T-helper 22 cell (primary cell): ENCODE measurements at regions not wholly inside any gene's neighbourhood (a gene's known extent, or its start where the extent isn't known, plus 50 kb on each side); places are given as distances from the start of the nearest gene placed in this dataset.
"Not testable (repeated sequence)": the region's sequence is repeated elsewhere in the genome, so short reads cannot be mapped to it uniquely, and the experiment has no call there.

Source experiments
- DNase-seq: peaks from one replicate; pipeline ENCODE4 v3.0.0-alpha.2; 2020; ENCODE audit warnings: low read depth

DNA sequence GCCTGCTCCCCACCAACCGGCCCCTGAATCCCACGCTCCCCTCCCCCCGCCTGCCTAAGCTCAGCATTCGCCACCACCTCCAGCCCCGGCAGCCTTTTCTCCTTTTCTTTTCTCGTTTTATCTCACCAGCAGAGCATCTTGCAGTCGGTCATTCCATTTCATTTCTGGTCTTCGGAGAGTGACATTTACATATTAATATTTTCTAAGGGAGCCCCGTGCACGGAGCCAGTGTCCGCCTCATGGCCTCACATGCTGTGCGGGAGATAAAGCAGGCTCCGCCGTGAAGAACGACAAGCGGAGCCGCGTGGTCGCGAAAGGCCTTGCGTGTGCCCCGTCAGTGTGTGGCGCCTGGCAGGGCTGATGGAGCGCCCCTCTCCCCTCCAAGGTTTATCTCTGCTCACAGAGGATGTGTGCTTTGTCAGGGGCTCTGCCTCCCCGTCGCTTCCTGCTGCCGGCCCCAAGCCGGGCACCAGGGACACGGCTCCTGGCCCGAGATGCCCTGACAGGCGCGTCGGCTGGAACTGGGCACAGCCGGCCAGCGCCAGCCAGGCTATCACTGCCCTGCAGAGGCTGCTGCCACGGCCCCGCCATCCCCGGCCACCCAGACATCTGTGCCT is 95.5 kb upstream of the GSE1 start:
- no peak for DNase-seq

DNA sequence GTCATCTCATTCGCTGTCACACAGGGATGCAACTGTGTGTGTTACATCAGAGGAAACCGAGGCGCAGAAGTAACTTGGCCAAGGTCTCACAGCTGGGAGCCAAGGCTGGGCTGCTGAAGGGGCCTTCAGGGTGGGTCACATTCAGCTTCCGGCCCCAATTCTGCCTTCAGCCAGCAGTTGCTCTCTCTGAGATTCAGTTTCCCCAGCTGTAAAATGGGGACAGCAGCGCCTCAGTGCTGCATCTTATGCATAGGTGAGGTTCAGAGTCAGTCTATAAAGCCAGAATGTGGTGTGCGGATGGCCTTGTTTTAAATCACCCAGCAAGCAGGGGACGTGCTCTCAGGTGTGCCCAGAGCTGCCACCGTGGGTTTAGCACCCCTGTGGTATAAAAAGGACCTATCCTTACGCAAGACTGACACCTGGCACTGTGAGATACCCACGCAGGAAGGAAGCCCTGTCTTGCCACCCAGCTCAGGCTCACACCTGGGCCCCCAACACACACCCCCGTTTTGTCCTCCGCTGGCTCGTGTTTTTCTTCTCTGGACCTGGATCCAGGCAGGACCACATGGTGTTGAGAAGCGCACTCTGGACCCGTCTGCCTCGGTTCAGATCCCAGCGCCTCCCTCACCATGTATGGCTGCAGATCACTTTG is 94.6 kb upstream of the GSE1 start:
- DNase-seq, result no peak

DNA sequence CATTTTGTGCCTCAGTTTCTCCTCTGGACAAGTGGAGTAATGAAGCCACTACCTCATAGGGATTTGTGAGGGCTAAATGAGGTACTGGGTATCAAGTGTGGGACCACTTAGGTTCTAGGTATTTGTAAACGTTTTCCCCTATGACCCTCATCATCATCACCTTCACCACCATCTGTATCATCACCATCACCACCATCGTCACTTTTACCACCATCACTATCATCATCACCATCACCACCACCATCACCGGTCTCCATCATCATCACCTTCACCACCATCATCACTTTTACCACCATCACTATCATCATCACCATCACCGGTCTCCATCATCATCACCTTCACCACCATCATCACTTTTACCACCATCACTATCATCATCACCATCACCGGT is 94.1 kb upstream of the GSE1 start:
- not testable (repeated sequence) for DNase-seq

DNA sequence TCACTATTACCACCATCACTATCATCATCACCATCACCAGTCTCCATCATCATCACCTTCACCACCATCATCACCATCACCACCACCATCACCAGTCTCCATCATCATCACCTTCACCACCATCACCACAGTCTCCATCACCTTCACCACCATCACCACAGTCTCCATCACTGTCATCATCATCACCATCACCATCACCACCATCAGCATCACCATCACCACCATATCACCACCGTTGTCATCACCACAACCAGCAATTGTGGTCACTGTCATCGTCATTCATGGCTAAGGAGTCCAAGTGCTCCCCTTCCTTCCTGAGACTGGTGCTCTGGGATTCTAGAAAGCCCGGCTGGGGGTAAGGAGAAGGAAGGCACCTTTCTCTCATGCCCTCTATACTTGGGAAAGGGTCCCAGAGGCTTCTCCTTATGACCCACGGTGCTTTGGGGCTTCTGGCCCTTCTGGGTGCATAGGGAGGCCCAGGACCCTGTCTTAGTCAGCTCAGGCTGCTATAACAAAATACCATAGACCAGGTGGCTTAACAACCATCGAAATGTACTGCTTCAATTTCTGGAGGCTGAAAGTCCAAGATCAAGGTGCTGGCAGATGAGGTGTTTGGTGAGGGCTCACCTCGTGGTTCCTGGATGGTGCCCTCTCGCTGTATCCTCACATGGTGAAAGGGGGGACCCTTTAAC is 93.4 kb upstream of the GSE1 start:
- no peak for DNase-seq

DNA sequence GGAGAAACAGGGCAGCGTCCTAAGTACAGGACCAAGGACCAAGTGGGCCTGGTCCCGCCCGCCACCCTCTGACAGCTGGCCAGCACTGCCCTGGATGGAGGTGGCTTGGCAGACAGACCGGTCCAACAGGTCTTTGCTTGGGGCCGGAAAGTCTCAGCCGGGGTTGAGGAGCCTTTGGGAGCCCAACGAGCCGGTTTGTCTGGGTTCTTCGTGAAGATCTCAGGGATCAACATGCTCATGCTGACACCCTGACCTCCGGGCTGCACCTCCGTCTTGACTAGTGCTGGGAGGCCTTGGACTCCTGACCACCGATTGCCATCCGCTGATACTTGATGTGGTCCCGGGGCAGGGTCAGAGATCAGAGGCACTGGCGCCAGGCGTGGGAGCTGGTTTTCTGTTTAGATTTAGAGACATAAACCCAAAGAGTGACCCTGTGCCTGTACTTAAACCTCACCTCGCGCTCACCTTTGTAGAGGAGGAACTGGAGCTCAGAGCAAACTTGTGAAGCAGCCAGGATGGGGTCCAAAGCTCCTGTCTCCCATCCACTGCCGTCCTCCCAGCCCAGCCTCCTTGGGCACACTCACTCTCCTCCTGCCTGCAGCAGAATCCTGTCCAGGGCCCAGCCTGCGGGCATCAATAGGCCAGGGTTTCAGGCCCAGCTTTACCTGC is 92.1 kb upstream of the GSE1 start:
- DNase-seq, result no peak

DNA sequence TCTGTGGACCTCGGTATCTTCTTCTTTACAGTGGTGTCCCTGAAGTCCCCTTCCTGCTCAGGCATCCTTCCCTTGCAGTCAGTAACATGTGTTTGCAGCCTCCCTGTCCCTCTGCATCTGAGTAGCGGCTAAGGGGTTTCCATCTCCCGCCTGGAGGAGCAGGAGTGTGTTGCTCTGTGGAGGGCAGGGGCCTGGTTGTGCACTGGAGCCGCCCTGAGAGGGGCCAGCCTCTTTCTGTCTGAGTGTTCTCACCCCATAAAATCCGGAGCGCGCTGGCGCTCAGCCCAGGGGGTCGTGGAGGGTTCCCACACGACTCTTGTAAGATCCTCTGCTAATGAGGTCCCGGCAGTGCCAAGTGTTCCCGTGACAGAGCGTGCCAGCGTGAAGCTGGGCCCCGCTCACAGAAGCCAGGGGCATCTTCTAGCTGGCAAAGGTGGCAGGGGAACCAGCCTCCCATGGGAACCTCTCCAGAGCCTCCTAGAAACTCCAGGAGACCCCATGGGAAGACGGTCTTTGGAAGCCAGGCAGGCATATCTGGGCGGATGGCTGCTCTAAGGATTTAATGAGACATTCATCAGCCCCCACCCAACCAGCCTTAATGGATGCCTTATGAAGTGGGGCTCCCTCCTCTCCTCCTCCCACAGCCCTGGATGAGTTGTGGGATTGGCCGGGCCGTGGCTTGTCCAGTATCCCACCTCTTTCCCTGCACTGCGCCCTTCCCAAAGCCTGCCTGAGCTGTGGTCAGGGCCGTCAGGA is 91.4 kb upstream of the GSE1 start:
- no peak for DNase-seq

DNA sequence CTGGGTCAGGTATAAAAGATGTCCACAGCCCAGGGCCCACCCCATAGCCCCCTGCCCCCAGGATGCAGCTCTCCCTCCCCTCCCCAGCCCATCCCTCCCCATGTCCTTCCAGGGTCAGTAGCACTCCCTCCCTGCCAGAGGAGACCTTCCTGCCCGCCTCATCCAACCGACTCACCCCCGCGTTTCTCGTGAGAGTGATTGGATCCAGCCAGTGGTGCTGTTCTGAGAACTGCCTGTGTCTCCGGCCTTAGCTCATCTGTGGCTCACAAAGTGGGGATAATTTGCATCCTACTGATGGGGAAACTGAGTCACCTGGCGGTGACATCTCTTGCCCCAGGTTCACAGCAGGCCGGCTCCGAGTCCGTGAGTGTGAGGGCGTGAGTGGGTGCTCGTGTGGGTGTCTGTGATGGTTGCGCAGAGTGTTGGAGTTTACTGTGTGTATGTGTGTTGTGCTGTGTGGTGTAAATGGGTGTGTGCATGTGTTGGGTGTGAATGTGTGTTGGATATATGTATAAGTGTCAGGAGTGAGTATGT is 90.7 kb upstream of the GSE1 start:
- no peak for DNase-seq

DNA sequence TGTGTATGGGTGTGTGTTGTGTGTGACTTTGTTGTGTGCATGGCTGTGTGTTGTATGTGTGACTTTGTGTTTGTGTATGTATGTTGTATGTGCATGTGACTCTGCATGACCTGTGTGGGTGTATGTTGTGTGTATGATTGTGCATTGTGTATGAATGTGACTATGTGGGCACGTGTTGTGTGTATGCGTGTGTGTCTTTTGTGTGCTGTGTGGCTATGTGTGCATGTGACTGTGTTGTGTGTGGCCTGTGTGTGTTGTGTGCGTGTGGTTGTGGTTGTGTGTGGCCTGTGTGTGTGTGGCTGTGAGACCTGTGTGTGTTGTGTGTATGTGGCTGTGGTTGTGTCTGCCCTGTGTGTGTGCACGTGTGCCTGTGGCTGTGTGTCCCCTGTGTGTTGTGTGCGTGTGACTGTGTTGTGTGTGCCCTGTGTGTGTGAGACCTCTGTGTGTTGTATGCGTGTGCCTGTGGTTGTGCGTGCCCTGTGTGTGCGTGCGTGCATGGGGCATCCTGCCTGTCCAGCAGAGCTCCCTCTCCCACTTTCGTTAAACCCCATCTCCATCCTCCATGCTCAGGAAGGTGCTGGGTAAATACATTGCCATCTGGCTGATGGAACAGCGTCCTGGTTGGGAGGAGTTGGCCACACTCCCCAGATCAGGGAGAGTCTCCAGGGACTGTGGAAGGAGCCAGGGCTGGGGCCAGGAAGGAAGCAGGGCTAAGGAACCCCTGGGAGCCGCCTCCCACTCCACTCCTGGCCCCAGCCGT is 90.1 kb upstream of the GSE1 start:
- DNase-seq, result no peak

DNA sequence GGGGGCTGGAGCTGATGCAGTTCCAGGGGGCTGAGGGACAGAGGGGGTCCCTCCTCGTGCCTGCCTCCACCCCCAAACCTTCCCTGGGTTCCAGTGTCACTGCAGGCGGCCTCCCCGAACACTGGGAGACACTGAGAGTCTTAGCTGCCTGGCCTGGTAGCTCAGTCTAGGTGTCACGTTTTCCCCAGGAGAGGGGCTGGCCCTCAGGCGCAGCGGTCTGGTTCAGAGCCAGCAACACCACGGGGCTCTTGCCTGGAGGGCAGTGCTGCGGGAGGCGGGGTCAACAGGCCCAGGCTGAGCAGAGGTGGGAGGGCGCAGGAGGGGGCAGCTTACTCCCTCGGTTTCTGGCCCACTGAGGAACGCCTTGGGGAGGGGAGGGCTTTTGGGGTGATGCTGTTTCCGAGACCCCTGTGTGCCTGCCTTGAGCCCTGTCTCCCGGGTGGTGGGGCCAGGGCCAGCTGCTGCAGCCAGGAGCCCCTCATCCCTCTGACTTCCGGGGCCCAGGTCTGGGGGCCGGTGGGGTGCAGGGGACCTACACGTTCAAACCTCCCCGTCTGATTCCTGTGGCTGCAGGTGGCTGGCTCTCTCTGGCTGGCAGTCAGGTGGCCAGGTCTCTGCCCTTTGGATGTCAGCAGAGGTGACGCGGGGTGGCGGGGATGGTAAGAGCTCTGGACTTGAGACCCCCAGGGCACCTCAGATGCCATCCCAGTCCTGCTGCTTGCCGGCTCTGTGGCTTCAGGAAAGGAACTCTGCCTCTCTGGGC is 89.3 kb upstream of the GSE1 start:
- no peak for DNase-seq

DNA sequence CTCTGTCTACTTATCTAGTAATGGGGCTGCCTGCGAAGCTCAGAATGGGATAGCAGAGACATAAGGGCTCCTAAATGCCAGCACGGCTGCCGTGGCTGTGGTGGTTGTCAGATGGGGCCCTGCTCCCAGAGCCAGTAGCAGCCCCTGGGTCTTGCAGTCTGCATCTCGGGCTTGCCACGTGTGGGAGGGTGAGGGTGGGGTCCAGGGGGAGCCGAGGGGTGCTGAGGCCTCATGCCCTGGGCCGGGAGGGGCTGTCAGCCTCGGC is 88.8 kb upstream of the GSE1 start:
- no peak for DNase-seq

DNA sequence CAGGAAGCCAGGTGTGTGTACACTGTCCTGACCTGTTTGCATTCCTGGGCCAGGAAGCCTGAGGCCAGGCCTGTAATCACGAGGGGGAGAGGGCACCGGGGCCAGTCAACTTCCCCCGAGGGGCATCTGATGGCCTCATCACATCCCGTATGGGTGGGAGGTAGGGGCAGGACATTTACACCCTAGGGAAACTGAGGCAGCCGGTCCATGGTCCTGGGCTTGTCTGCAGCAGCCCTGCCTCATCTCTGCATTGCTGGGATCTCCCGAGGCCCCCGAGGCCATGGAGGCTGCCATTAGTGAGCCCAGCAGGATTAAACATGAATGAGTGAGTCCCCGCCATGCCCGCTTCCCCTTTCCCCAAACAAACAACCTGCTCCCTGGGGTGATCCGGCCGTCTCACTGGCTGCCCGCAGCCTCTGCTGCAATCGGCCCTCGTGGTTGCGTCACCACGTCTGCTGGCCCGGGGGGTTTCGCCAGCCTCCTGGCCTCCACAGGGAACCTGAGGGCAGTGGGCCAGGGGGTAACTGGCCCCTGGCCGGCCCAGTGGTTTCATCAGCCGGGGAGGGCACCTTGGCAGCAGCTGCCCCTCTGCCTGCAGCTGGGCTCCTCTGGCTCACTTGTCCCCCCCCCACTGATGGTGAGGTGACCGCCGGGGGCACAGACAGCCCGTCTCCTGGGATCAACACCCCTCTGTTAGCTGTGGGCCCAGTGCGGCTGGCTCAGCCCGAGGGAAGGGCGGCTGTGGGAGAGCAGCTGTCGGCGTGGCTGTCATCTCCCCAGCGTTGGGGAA is 88.3 kb upstream of the GSE1 start:
- DNase-seq, result no peak

DNA sequence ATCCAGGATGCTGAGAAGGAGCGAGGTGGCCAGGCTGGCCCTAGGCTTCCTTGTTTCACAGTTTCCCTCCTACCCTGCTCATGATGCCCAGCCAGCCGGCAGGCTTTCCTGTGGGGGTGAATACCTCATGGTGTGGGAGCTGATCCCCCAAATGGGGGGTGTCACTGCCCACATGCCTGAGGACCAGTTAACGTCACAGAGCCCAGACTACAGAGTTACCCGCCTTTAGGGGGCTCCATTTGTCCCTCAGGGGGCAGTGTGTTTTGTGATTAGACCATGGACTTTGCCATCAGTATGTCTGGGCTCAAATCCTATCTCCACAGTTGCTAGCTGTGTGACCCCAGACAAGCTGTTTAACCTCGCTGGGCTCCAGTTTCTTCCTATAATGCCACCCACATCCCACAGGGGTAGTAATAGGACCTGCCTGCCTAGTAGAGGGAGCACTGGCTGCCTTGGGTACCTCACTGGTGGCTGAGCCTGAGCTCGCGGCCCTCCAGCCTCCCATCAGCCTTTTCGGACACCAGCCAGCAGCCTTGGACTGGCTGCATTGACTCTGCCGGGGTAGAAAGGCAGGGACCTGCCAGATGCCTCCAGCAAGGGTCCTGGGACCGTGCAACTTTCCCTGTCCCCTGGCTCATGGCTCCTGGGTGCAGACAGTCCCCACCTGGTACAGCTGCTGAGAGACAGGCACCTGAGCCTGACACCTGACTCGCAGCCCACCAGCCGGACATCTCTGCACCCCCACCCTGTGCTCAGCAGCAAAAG is 87.5 kb upstream of the GSE1 start:
- no peak for DNase-seq

DNA sequence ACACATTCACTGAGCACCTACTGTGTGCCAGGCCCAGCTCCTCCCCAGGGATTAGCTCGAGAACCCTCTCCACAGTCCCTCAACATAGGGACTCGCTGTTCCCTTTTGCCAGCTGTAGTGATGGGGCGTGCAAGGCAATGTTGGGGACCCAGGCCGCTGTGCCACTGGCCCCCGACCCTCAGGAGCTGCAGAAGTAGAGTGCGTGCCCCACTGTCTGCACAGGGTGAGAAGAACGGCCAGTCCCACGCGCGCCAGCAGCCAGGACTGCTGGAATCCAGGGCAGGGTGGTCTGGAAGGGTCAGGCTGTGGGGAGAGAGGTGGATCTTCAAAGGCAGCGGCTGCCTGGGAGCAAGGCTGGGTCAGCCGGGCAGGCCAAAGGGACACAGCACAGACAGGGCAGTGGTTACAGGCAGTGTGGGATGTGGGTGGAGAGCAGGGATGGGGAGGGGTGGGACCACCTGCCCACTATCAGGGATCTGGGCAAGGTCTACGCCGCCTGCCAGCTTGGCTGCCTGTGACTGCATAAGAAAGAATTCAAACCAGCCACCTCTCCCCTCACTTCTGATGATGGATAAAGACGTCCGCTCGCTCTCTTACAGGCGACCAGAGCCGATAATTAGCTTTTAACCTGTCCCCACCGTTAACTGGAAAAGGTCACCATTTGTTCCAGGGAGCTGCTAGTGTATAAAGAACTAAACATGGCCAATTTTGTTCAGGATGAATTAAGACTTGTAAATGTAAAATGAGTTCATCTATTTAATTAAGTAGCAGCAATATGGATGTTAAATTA is 86.7 kb upstream of the GSE1 start:
- no peak for DNase-seq

DNA sequence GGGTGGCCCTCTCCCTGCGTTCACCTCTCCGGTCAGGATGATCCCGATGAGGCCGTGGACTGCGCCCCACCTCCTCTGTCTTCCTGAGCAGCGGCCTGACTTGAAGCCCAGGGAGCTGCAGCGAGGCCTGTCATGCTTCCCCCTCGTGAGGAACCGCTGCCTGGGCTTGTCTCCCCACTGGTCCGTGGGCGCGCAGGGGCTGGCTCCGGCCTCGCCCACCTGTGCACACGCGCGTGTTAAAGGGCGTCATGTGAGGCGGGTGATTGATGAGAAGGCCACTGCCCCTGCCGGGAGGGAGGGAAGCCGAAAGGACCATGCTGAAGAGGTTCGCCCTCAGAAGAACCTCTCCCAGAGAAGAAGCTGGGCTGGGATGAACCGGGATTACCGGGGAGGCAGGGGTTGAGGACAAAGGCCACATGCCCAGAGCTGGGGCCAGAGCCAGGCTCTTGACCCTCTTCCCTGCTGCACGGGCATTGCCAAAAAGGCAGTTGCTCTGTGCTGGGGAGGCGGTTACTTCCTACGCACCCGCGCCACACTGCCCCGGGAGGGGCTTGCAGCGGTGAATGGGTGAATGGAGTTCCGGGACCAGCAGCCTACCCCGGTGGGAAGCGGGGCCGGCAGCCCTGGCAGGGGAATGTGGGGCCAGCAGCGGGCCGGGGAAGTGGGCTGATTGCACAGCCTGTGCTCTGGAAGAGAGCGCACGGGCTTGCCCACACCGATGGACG is 85.9 kb upstream of the GSE1 start:
- DNase-seq, result no peak

DNA sequence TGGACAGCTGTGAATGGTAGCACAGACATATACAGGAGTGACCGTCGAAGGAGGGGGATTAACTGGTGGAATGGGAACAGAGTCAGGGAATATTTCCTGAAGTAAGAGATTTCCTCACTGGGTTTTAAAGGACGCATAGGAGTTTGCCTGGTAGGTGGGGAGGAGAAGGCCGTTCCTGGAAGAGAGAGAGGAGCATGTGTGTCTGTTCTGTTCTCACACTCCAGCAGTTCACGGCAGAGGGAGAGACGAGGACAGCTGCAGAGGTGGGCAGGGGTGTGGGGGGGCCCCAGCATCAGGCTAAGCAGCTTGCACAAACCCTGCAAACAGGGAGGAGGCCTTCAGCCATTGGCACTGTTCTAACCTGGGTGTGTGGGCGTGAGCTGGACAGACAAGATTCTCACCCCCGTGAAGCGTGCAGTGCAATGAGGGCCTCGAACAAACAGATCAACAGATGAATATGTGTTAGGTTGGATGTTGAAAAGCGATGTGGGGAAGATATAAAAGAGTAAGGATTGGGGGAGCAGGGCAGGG is 85.3 kb upstream of the GSE1 start:
- DNase-seq, result no peak

DNA sequence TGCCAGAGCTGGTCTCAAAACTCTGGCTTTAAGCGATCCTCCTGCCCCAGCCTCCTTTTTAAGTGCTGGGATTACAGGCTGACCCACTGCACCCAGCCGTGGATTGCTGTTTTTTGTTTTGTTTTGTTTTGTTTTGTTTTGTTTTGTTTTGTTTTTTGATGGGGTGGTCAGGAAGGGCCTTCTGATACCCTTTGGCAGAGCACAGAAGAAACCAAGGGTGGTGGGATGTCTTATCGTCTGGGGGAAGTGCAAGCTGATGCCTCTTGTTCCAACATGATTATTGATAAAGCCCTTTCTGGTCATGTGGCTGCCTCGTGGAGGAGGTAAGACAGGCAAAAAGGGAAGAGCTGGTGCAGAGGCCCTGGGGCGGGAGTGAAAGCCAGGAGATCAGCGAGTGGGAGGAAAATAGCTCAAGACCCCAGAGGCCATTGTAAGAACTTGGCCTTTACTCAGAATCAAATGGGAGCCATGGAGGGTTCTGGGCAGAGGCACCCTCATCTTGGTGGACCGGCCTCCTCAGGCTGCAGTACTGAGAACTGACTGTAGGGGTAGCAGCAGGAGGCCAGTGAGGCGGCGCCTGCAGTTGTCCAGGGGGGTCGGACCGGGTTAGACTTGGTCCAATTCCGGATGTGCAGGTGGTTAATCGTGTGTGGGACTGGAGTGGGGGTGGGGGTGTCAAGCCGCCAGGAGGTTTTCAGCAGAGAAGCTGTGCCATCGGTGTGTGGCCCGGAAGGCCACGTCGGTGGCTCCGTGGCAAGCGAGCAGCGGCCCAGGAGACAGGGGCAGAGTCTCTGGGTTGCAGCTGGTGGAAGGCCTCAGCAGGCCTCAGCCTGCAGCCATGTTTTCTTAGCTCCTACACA is 84.4 kb upstream of the GSE1 start:
- DNase-seq, result no peak
